ENCODE measurements at regions not wholly inside any gene's neighbourhood (a gene's known extent, or its start where the extent isn't known, plus 50 kb on each side); places are given as distances from the start of the nearest gene placed in this dataset.

GRCh38 chr18:57956491-57956890, 87.5 kb upstream of the NEDD4L start:
- Mint-ChIP-seq H3K27ac (ENCODE audit: unreplicated experiment) (no peak overlapping the region), H3K27me3 (ENCODE audit: unreplicated experiment) (no peaks in the 10 kb centered on the region), H3K36me3 (ENCODE audit: unreplicated experiment) (no peaks in the 10 kb centered on the region), H3K4me3 (ENCODE audit: unreplicated experiment) (no peak overlapping the region), H3K4me1 (ENCODE audit: low read depth, unreplicated experiment) (no peaks in the 10 kb centered on the region), H3K9me3 (ENCODE audit: unreplicated experiment) (peaks cover 1% of the 10 kb centered on the region)
- TF ChIP-seq, protein P1, sequence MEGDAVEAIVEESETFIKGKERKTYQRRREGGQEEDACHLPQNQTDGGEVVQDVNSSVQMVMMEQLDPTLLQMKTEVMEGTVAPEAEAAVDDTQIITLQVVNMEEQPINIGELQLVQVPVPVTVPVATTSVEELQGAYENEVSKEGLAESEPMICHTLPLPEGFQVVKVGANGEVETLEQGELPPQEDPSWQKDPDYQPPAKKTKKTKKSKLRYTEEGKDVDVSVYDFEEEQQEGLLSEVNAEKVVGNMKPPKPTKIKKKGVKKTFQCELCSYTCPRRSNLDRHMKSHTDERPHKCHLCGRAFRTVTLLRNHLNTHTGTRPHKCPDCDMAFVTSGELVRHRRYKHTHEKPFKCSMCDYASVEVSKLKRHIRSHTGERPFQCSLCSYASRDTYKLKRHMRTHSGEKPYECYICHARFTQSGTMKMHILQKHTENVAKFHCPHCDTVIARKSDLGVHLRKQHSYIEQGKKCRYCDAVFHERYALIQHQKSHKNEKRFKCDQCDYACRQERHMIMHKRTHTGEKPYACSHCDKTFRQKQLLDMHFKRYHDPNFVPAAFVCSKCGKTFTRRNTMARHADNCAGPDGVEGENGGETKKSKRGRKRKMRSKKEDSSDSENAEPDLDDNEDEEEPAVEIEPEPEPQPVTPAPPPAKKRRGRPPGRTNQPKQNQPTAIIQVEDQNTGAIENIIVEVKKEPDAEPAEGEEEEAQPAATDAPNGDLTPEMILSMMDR (IDR thresholded peaks at IDR 0.05; ENCODE audit: partially characterized antibody, unreplicated experiment) = no peak
- no peak for DNase-seq

DNA sequence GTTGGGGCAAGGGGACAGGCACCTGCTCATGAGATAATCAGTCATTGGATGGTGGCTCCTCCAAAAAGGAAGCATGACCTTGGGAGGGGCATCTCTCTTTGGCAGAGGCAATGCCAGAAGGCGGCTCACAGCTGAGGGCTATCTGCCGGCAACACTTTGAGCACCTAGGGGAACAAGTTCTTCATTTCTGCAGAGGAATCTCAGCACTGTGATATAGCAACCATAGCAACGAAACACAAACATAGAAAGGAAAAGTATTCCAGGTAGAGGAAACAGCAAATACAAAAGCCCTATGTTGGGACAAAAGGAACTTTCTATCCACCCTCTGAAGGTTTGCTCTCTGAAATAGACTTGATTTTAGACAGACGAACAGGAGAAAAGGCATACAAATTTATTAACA, 89.1 kb upstream of the NEDD4L start:
- TF ChIP-seq, protein P1 (IDR thresholded peaks at IDR 0.05; ENCODE audit: partially characterized antibody, unreplicated experiment) = no peak
- H3K9me3 Mint-ChIP-seq (ENCODE audit: unreplicated experiment) = no peaks in the 10 kb centered on the region
- no peak overlapping the region for H3K4me3 Mint-ChIP-seq (ENCODE audit: unreplicated experiment)
- no peaks in the 10 kb centered on the region for H3K4me1 Mint-ChIP-seq (ENCODE audit: low read depth, unreplicated experiment)
- peaks cover 2% of the 10 kb centered on the region for H3K27me3 Mint-ChIP-seq (ENCODE audit: unreplicated experiment)
- DNase-seq = no peak
- H3K27ac Mint-ChIP-seq (ENCODE audit: unreplicated experiment) = no peak overlapping the region
- H3K36me3 Mint-ChIP-seq (ENCODE audit: unreplicated experiment) = no peaks in the 10 kb centered on the region

DNA sequence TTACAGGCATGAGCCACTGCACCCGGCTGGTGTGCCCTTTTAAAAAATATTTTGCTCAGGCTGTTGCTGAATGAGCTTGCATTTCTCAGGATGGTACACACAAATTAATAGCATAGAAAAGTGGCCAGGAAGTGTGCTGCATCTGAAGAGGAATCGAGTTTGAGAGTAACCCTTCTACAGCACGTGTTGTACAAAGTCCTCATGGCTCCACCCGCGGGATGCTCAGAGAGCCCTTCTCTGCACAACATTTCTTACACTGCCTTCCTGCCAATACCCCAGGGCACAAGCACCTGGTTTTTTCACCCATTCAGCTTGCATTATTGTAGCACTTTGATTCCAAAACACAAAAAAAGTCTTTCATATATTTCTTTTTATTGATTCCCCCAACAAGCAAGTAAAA, 90.1 kb upstream of the NEDD4L start:
- Mint-ChIP-seq H3K27ac (ENCODE audit: unreplicated experiment) (no peak overlapping the region), H3K9me3 (ENCODE audit: unreplicated experiment) (no peaks in the 10 kb centered on the region), H3K4me3 (ENCODE audit: unreplicated experiment) (no peak overlapping the region), H3K27me3 (ENCODE audit: unreplicated experiment) (peaks cover 2% of the 10 kb centered on the region), H3K4me1 (ENCODE audit: low read depth, unreplicated experiment) (no peaks in the 10 kb centered on the region), H3K36me3 (ENCODE audit: unreplicated experiment) (no peaks in the 10 kb centered on the region)
- DNase-seq = no peak
- TF ChIP-seq, protein P1 (IDR thresholded peaks at IDR 0.05; ENCODE audit: partially characterized antibody, unreplicated experiment) = no peak

DNA sequence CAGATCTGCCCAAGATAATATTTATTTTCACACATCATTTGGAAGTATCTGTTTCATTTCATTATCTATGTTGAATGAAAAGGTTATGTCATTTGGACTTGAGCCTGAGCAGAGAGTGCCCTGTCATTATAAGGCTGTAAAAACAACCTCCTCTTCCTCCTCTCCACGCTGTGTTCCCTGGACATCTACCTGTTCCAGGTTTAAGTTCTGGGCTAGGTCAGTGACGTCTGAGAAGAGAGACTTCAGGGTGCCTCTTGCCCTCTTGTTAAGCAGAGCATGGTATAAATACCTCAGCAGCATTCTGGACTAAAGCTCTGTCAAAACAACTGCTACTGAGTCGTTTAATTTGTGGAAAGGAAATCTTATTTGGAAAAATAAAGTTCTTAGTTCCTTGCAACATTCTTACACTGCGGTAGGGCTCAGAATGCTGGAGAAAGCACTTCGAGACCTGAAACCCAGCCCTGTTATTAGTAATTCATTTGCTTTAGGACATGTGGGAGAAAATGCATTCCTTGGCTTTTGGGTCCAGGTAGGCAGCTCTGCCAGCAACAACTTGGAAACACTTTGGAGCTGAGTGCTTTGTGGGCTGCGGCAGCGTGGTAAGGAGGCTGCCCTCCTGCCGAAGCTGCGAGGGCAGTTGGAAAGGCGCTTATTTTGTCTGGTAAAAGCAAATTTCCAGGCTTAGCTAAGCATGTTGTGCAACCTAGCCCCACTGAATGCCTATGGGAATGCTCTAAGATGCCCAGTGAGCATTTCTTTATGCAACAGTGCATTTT, 91.8 kb upstream of the NEDD4L start:
- Mint-ChIP-seq H3K9me3 (ENCODE audit: unreplicated experiment) (no peaks in the 10 kb centered on the region), H3K27ac (ENCODE audit: unreplicated experiment) (no peak overlapping the region), H3K4me1 (ENCODE audit: low read depth, unreplicated experiment) (no peaks in the 10 kb centered on the region), H3K27me3 (ENCODE audit: unreplicated experiment) (peaks cover 2% of the 10 kb centered on the region), H3K4me3 (ENCODE audit: unreplicated experiment) (no peak overlapping the region), H3K36me3 (ENCODE audit: unreplicated experiment) (no peaks in the 10 kb centered on the region)
- TF ChIP-seq, protein P1 (IDR thresholded peaks at IDR 0.05; ENCODE audit: partially characterized antibody, unreplicated experiment) = no peak
- no peak for DNase-seq

GRCh38 chr18:57951117-57951796, 92.8 kb upstream of the NEDD4L start:
- no peak for DNase-seq
- Mint-ChIP-seq H3K36me3 (ENCODE audit: unreplicated experiment) (no peaks in the 10 kb centered on the region), H3K9me3 (ENCODE audit: unreplicated experiment) (no peaks in the 10 kb centered on the region), H3K4me1 (ENCODE audit: low read depth, unreplicated experiment) (no peaks in the 10 kb centered on the region), H3K27me3 (ENCODE audit: unreplicated experiment) (peaks cover 2% of the 10 kb centered on the region), H3K27ac (ENCODE audit: unreplicated experiment) (no peak overlapping the region), H3K4me3 (ENCODE audit: unreplicated experiment) (no peak overlapping the region)
- TF ChIP-seq, protein P1 (IDR thresholded peaks at IDR 0.05; ENCODE audit: partially characterized antibody, unreplicated experiment) = no peak

Data from glutamatergic neuron (in vitro differentiated cells).